GM12801 (cell line): ENCODE measurements at regions not wholly inside any gene's neighbourhood (a gene's known extent, or its start where the extent isn't known, plus 50 kb on each side); places are given as distances from the start of the nearest gene placed in this dataset.

Experiments
- CTCF ChIP-seq: IDR thresholded peaks from one replicate; pipeline ENCODE4 v1.5.1; 2011; ENCODE audit warnings: control low read depth; ENCODE audit not compliant: insufficient read length; ENCODE audit errors: extremely low read depth

DNA sequence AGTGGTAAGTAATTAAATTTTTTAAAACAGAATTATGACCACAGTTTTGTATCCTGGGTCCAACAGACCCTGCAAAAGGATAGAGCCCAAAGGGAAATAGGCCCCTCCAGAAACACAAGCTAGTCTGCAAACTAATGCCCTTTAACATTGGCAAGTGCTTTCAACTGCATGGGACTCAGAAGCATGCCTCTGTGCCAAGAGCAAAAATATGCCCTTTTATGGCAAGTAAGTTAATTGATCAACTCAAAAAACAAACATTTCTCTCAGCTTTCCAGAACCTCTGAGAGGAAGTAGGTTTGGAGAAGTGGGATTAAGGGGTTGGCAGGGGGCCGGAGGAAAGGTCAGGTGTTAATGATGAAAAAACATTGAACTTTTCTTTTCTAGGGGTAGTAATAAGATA lies 186.6 kb upstream of the PRSS1 start:
- TF ChIP-seq CTCF, result no peak

DNA sequence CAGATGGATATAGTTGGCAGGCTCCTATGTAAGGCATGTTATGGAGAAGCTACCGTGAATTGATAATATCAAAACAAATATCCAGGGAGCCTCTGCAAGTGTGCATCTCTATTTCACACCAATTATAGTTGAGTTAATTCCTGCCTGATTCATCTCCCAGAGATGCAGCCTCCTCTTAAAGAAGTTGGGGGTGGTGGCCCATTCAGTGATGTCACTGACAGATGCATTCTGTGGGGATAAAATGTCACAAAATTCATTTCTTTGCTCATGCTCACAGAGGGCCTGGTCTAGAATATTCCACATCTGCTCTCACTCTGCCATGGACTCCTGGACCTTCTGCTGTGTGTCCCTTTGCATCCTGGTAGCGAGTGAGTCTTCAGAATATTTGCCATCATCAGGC lies 189.1 kb upstream of the PRSS1 start:
- no peak for TF ChIP-seq CTCF

DNA sequence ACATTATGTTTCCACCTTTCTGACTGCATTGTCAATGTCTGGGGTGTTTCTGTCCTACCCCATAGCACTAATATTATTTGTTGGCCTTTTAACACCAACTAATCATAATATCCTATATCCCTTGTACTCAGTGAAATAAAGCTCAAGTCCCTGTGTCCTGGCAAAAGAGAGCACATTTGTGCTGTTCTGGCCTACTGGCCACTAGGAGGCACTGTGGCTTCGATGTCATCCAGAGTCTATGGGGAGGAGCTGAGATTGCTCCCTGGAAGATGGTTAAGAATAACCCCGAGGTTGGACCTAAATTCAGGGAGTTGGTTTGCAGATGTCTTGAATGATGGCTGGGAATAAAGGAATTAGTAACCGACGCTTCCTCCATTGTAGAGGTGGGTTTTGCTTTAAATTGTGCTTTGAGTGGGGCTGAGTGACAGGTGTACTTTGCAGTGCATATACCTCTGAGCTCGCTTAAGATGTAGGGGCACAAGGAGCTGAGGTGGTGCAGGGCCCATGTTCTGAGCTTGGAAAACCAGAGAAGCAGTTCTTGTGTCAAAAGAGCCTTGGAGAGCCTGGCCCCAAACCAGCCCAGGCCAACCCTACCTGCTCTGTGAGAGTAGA lies 191.2 kb upstream of the PRSS1 start:
- TF ChIP-seq CTCF, result peak; percentile 71

- TF ChIP-seq CTCF, result no peak
Observed at GRCh38 chr7:142556740-142557139, 192.5 kb upstream of the PRSS1 start.

DNA sequence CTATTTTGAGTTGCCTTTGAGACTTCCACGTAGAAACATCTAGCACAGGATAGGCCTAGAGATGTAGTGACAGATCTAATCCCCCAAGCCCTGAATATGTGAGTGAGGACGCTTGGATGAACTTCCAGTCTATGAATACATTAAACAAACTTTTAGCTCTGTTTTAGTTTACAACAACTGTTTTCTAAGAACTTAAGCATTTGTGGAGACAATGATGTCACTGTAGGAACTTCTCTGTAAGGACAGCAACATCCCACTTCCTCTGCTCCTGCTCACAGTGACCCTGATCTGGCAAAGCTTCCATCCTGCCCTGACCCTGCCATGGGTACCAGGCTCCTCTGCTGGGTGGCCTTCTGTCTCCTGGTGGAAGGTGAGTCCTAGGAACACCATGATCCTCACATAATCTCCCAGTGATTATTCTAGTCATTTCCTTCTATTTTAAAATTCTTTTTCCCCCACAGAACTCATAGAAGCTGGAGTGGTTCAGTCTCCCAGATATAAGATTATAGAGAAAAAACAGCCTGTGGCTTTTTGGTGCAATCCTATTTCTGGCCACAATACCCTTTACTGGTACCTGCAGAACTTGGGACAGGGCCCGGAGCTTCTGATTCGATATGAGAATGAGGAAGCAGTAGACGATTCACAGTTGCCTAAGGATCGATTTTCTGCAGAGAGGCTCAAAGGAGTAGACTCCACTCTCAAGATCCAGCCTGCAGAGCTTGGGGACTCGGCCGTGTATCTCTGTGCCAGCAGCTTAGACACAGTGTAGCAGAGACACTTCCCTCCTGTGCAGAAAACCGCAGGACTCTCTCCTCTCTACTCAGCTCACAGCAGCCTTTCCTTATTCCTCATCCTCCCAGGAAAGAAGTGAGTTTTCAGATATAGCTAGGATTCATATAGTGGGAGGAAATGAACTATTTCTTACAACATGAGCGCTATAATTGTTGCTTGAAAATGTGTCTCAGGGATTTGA lies 194.4 kb upstream of the PRSS1 start:
- no peak for TF ChIP-seq CTCF

GRCh38 chr7:142553216-142553615 lies 196.1 kb upstream of the PRSS1 start:
- TF ChIP-seq CTCF, result no peak

- TF ChIP-seq CTCF, result no peak
Observed at GRCh38 chr7:142548978-142549377, 200.3 kb upstream of the PRSS1 start.
